ENCODE measurements at regions not wholly inside any gene's neighbourhood (a gene's known extent, or its start where the extent isn't known, plus 50 kb on each side); places are given as distances from the start of the nearest gene placed in this dataset.

GRCh38 chr2:153235516-153235915 is 243.0 kb downstream of the RPRM start:
- H3K9me3 ChIP-seq (ENCODE audit: control insufficient read depth, insufficient read depth, low read length) = no peaks in the 10 kb centered on the region; the same call in 1 of the 2 replicates
- no peaks in the 10 kb centered on the region for H3K4me1 ChIP-seq (ENCODE audit: control insufficient read depth, low read length)
- H3K4me3 ChIP-seq (ENCODE audit: low read length) = no peak overlapping the region
- TF ChIP-seq CTCF (IDR thresholded peaks at IDR 0.05; ENCODE audit: low read depth, low read length, poor library complexity, severe bottlenecking) = no peak
- TF ChIP-seq EZH2phosphoT487 (IDR thresholded peaks at IDR 0.05; ENCODE audit: borderline replicate concordance, low read length) = no peak
- no peaks in the 10 kb centered on the region for H3F3A ChIP-seq (ENCODE audit: control insufficient read depth, insufficient read depth)
- no peaks in the 10 kb centered on the region for H3K79me2 ChIP-seq (ENCODE audit: control insufficient read depth, low read length)
- no peaks in the 10 kb centered on the region for H4K20me1 ChIP-seq (ENCODE audit: control insufficient read depth, insufficient read depth, low read depth, low read length)
- no peaks in the 10 kb centered on the region for H3K27me3 ChIP-seq (ENCODE audit: control insufficient read depth, low read length)
- no peak overlapping the region for H3K27ac ChIP-seq (ENCODE audit: low read depth, low read length)
- H3K36me3 ChIP-seq (ENCODE audit: control insufficient read depth, low read length) = no peaks in the 10 kb centered on the region
- H3K4me2 ChIP-seq (ENCODE audit: low read length) = no peak overlapping the region
- no peaks in the 10 kb centered on the region for H3K9me2 ChIP-seq (replicated peaks; ENCODE audit: control insufficient read depth, low read length)

GRCh38 chr2:153232464-153232863 is 246.1 kb downstream of the RPRM start:
- H4K20me1 ChIP-seq (ENCODE audit: control insufficient read depth, insufficient read depth, low read depth, low read length) = no peaks in the 10 kb centered on the region
- no peaks in the 10 kb centered on the region for H3F3A ChIP-seq (ENCODE audit: control insufficient read depth, insufficient read depth)
- no peak overlapping the region for H3K27ac ChIP-seq (ENCODE audit: low read depth, low read length)
- TF ChIP-seq CTCF (IDR thresholded peaks at IDR 0.05; ENCODE audit: low read depth, low read length, poor library complexity, severe bottlenecking) (no peak), EZH2phosphoT487 (IDR thresholded peaks at IDR 0.05; ENCODE audit: borderline replicate concordance, low read length) (no peak)
- H3K79me2 ChIP-seq (ENCODE audit: control insufficient read depth, low read length) = no peaks in the 10 kb centered on the region
- H3K4me1 ChIP-seq (ENCODE audit: control insufficient read depth, low read length) = no peaks in the 10 kb centered on the region
- H3K9me2 ChIP-seq (replicated peaks; ENCODE audit: control insufficient read depth, low read length) = no peaks in the 10 kb centered on the region
- no peaks in the 10 kb centered on the region for H3K36me3 ChIP-seq (ENCODE audit: control insufficient read depth, low read length)
- no peak overlapping the region for H3K4me3 ChIP-seq (ENCODE audit: low read length)
- H3K9me3 ChIP-seq (ENCODE audit: control insufficient read depth, insufficient read depth, low read length) = no peaks in the 10 kb centered on the region
- no peaks in the 10 kb centered on the region for H3K27me3 ChIP-seq (ENCODE audit: control insufficient read depth, low read length)
- no peak overlapping the region for H3K4me2 ChIP-seq (ENCODE audit: low read length)

- no peaks in the 10 kb centered on the region for H3K79me2 ChIP-seq (ENCODE audit: control insufficient read depth, low read length)
- H3K27ac ChIP-seq (ENCODE audit: low read depth, low read length) = no peak overlapping the region
- H3K27me3 ChIP-seq (ENCODE audit: control insufficient read depth, low read length) = no peaks in the 10 kb centered on the region
- H3K4me3 ChIP-seq (ENCODE audit: low read length) = no peak overlapping the region
- no peaks in the 10 kb centered on the region for H3K9me3 ChIP-seq (ENCODE audit: control insufficient read depth, insufficient read depth, low read length)
- TF ChIP-seq EZH2phosphoT487 (IDR thresholded peaks at IDR 0.05; ENCODE audit: borderline replicate concordance, low read length) (no peak), CTCF (IDR thresholded peaks at IDR 0.05; ENCODE audit: low read depth, low read length, poor library complexity, severe bottlenecking) (no peak)
- H3K4me1 ChIP-seq (ENCODE audit: control insufficient read depth, low read length) = no peaks in the 10 kb centered on the region
- H3K9me2 ChIP-seq (replicated peaks; ENCODE audit: control insufficient read depth, low read length) = no peaks in the 10 kb centered on the region
- H3F3A ChIP-seq (ENCODE audit: control insufficient read depth, insufficient read depth) = no peaks in the 10 kb centered on the region
- no peaks in the 10 kb centered on the region for H4K20me1 ChIP-seq (ENCODE audit: control insufficient read depth, insufficient read depth, low read depth, low read length)
- no peaks in the 10 kb centered on the region for H3K36me3 ChIP-seq (ENCODE audit: control insufficient read depth, low read length)
- H3K4me2 ChIP-seq (ENCODE audit: low read length) = no peak overlapping the region
These were observed 247.6 kb downstream of the RPRM start for GRCh38 chr2:153230977-153231376.

- H3K4me3 ChIP-seq (ENCODE audit: low read length) = no peak overlapping the region
- H3K4me2 ChIP-seq (ENCODE audit: low read length) = no peak overlapping the region
- no peaks in the 10 kb centered on the region for H3F3A ChIP-seq (ENCODE audit: control insufficient read depth, insufficient read depth)
- H3K9me3 ChIP-seq (ENCODE audit: control insufficient read depth, insufficient read depth, low read length) = no peaks in the 10 kb centered on the region
- TF ChIP-seq CTCF (IDR thresholded peaks at IDR 0.05; ENCODE audit: low read depth, low read length, poor library complexity, severe bottlenecking) (no peak), EZH2phosphoT487 (IDR thresholded peaks at IDR 0.05; ENCODE audit: borderline replicate concordance, low read length) (no peak)
- H4K20me1 ChIP-seq (ENCODE audit: control insufficient read depth, insufficient read depth, low read depth, low read length) = no peaks in the 10 kb centered on the region
- H3K36me3 ChIP-seq (ENCODE audit: control insufficient read depth, low read length) = no peaks in the 10 kb centered on the region
- no peaks in the 10 kb centered on the region for H3K79me2 ChIP-seq (ENCODE audit: control insufficient read depth, low read length)
- H3K27me3 ChIP-seq (ENCODE audit: control insufficient read depth, low read length) = no peaks in the 10 kb centered on the region
- H3K4me1 ChIP-seq (ENCODE audit: control insufficient read depth, low read length) = no peaks in the 10 kb centered on the region
- H3K9me2 ChIP-seq (replicated peaks; ENCODE audit: control insufficient read depth, low read length) = no peaks in the 10 kb centered on the region
- H3K27ac ChIP-seq (ENCODE audit: low read depth, low read length) = no peak overlapping the region
These were observed 249.7 kb downstream of the RPRM start for GRCh38 chr2:153228904-153229303.

All from DOHH2 (cell line).